Smooth muscle cell (in vitro differentiated cells): ENCODE measurements at regions not wholly inside any gene's neighbourhood (a gene's known extent, or its start where the extent isn't known, plus 50 kb on each side); places are given as distances from the start of the nearest gene placed in this dataset.

Source experiments
- DNase-seq: peaks from one replicate; lab custom pipeline; 2025; ENCODE audit not compliant: unreplicated experiment; lab: John Stamatoyannopoulos, UW
- H2AFZ ChIP-seq: fragments of 200-600 bp; sonication (generic); 2 replicates; pipeline ENCODE4 v1.6.0; 2016; ENCODE audit warnings: antibody characterized with exemption, low read depth, mild to moderate bottlenecking
- H3F3A ChIP-seq: fragments of 200-600 bp; sonication (generic); 2 replicates; pipeline ENCODE4 v1.6.0; 2017; ENCODE audit warnings: antibody characterized with exemption, low read depth
- H3K27ac ChIP-seq: fragments of 200-600 bp; sonication (generic); 2 replicates; pipeline ENCODE4 v1.5.1; 2016; ENCODE audit warnings: low read depth, mild to moderate bottlenecking
- H3K27me3 ChIP-seq: fragments of 200-600 bp; sonication (generic); 2 replicates; pipeline ENCODE4 v1.6.1; 2016; ENCODE audit warnings: low read depth, mild to moderate bottlenecking
- H3K36me3 ChIP-seq: fragments of 200-600 bp; sonication (generic); 2 replicates; pipeline ENCODE4 v1.5.1; 2016; ENCODE audit warnings: low read depth
- H3K4me1 ChIP-seq: fragments of 200-600 bp; sonication (generic); 2 replicates; pipeline ENCODE4 v1.5.1; 2016; ENCODE audit warnings: low read depth
- H3K4me2 ChIP-seq: fragments of 200-600 bp; sonication (generic); 2 replicates; pipeline ENCODE4 v1.6.0; 2016; ENCODE audit warnings: mild to moderate bottlenecking
- H3K4me3 ChIP-seq: fragments of 200-600 bp; sonication (generic); 2 replicates; pipeline ENCODE4 v1.5.1; 2016; ENCODE audit warnings: mild to moderate bottlenecking
- H3K79me2 ChIP-seq: fragments of 200-600 bp; sonication (generic); 2 replicates; pipeline ENCODE4 v1.6.0; 2016; ENCODE audit warnings: low read depth, mild to moderate bottlenecking
- H3K9ac ChIP-seq: fragments of 200-600 bp; sonication (generic); 2 replicates; pipeline ENCODE4 v1.6.0; 2016; ENCODE audit warnings: low read depth
- H3K9me3 ChIP-seq: fragments of 200-600 bp; sonication (generic); replicated peaks from 2 replicates; pipeline ENCODE4 v1.5.1; 2016; ENCODE audit warnings: low read depth
- H4K20me1 ChIP-seq: fragments of 200-600 bp; sonication (generic); 2 replicates; pipeline ENCODE4 v1.6.0; 2016; ENCODE audit warnings: low read depth
- WGBS: methylation state at CpG from one replicate; pipeline ENCODE4 v1.1.7; 2016; ENCODE audit warnings: low lambda C conversion rate; 5-methylcytosine and 5-hydroxymethylcytosine counted together
- TF ChIP-seq, protein P1 (sequence below): fragments of 200-600 bp; sonication (generic); IDR thresholded peaks from 2 replicates; pipeline ENCODE4 v1.5.1; 2017; ENCODE audit warnings: borderline replicate concordance, mild to moderate bottlenecking, antibody characterized with exemption; ENCODE audit not compliant: insufficient read depth, poor library complexity, severe bottlenecking

DNA sequence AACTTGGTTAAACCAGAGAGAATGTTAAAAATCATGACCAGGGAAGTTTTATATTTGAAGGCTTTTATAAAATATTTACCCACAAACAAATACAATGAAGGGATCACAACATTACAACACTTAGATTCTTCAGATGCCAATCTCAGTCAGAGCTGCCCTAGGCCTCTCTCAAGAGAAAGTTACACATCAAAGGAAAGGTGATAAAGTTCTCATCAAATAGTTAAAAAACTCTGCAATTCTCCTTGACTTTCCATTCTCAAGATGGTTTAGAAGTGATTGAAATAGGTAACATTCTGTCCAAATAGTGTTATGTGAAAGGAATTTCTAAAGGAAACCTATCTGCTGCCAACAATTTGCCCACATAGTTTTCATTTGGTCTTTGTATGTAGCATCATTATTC, 1115.2 kb upstream of the MIR17HG start:
- TF ChIP-seq, protein P1, sequence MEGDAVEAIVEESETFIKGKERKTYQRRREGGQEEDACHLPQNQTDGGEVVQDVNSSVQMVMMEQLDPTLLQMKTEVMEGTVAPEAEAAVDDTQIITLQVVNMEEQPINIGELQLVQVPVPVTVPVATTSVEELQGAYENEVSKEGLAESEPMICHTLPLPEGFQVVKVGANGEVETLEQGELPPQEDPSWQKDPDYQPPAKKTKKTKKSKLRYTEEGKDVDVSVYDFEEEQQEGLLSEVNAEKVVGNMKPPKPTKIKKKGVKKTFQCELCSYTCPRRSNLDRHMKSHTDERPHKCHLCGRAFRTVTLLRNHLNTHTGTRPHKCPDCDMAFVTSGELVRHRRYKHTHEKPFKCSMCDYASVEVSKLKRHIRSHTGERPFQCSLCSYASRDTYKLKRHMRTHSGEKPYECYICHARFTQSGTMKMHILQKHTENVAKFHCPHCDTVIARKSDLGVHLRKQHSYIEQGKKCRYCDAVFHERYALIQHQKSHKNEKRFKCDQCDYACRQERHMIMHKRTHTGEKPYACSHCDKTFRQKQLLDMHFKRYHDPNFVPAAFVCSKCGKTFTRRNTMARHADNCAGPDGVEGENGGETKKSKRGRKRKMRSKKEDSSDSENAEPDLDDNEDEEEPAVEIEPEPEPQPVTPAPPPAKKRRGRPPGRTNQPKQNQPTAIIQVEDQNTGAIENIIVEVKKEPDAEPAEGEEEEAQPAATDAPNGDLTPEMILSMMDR = no peak
- DNase-seq = no peak
- Histone ChIP-seq H3K4me1 (no peaks in the 10 kb centered on the region), H3F3A (no peaks in the 10 kb centered on the region), H3K79me2 (no peaks in the 10 kb centered on the region), H3K4me3 (no peak overlapping the region), H3K9ac (no peak overlapping the region), H4K20me1 (no peaks in the 10 kb centered on the region), H2AFZ (no peak overlapping the region), H3K36me3 (no peaks in the 10 kb centered on the region), H3K9me3 (no peaks in the 10 kb centered on the region), H3K27me3 (no peaks in the 10 kb centered on the region), H3K4me2 (no peak overlapping the region), H3K27ac (no peak overlapping the region)

GRCh38 chr13:90233933-90234672, 1113.4 kb upstream of the MIR17HG start:
- H4K20me1 ChIP-seq = no peaks in the 10 kb centered on the region
- H3K27me3 ChIP-seq = no peaks in the 10 kb centered on the region
- TF ChIP-seq, protein P1 = no peak
- no peaks in the 10 kb centered on the region for H3K36me3 ChIP-seq
- WGBS = 91% methylated on average over 7 of the region's 7 CpGs
- H3K4me2 ChIP-seq = no peak overlapping the region
- H3K79me2 ChIP-seq = no peaks in the 10 kb centered on the region
- no peak overlapping the region for H2AFZ ChIP-seq
- H3K27ac ChIP-seq = no peak overlapping the region
- H3F3A ChIP-seq = no peaks in the 10 kb centered on the region
- DNase-seq = no peak
- H3K4me1 ChIP-seq = peaks cover 4% of the 10 kb centered on the region
- H3K4me3 ChIP-seq = no peak overlapping the region
- no peaks in the 10 kb centered on the region for H3K9me3 ChIP-seq
- no peak overlapping the region for H3K9ac ChIP-seq

- H4K20me1 ChIP-seq = no peaks in the 10 kb centered on the region
- H3K79me2 ChIP-seq = no peaks in the 10 kb centered on the region
- H3K27me3 ChIP-seq = no peaks in the 10 kb centered on the region
- H3K9me3 ChIP-seq = no peaks in the 10 kb centered on the region
- peaks cover 4% of the 10 kb centered on the region for H3K4me1 ChIP-seq
- no peak for DNase-seq
- H2AFZ ChIP-seq = peak overlapping the region; percentile 73
- H3K27ac ChIP-seq = no peak overlapping the region
- no peak overlapping the region for H3K4me2 ChIP-seq
- no peak overlapping the region for H3K4me3 ChIP-seq
- TF ChIP-seq, protein P1 = no peak
- no peaks in the 10 kb centered on the region for H3K36me3 ChIP-seq
- no peaks in the 10 kb centered on the region for H3F3A ChIP-seq
- H3K9ac ChIP-seq = no peak overlapping the region
Measured at GRCh38 chr13:90237852-90238251, 1109.6 kb upstream of the MIR17HG start.

- Histone ChIP-seq H3K79me2 (no peaks in the 10 kb centered on the region), H3K4me2 (no peak overlapping the region), H3K27ac (no peak overlapping the region), H3K4me3 (no peak overlapping the region), H3K27me3 (no peaks in the 10 kb centered on the region), H4K20me1 (no peaks in the 10 kb centered on the region), H3F3A (no peaks in the 10 kb centered on the region), H3K9me3 (no peaks in the 10 kb centered on the region), H2AFZ (peak overlapping the region; percentile 73), H3K36me3 (no peaks in the 10 kb centered on the region), H3K9ac (no peak overlapping the region), H3K4me1 (peaks cover 4% of the 10 kb centered on the region)
- TF ChIP-seq, protein P1 = no peak
- 48% methylated on average over 4 of the region's 4 CpGs for WGBS
- no peak for DNase-seq
Measured at GRCh38 chr13:90238413-90238812, 1109.1 kb upstream of the MIR17HG start.
